Peyer's patch (tissue), 4 donors: ENCODE measurements at regions not wholly inside any gene's neighbourhood (a gene's known extent, or its start where the extent isn't known, plus 50 kb on each side); places are given as distances from the start of the nearest gene placed in this dataset.

ENCODE experiments used
- POLR2A ChIP-seq, 2 donors: fragments of 450-650 bp; IDR thresholded peaks; one replicate each; pipeline ENCODE4 v1.5.1; 2017; ENCODE audit warnings: antibody characterized with exemption in 2 of 2, mild to moderate bottlenecking in 2 of 2, moderate library complexity in 2 of 2
- TF ChIP-seq, protein P1 (sequence below), 6 experiments: fragments of 450-650 bp in 4 of 6; fragments of 200-600 bp in 2 of 6; sonication (generic) in 1 of 6; IDR thresholded peaks; one replicate each; pipeline ENCODE4 v1.5.1; 2017 to 2019; ENCODE audit warnings: antibody characterized with exemption in 6 of 6, mild to moderate bottlenecking in 3 of 6, moderate library complexity in 1 of 6

DNA sequence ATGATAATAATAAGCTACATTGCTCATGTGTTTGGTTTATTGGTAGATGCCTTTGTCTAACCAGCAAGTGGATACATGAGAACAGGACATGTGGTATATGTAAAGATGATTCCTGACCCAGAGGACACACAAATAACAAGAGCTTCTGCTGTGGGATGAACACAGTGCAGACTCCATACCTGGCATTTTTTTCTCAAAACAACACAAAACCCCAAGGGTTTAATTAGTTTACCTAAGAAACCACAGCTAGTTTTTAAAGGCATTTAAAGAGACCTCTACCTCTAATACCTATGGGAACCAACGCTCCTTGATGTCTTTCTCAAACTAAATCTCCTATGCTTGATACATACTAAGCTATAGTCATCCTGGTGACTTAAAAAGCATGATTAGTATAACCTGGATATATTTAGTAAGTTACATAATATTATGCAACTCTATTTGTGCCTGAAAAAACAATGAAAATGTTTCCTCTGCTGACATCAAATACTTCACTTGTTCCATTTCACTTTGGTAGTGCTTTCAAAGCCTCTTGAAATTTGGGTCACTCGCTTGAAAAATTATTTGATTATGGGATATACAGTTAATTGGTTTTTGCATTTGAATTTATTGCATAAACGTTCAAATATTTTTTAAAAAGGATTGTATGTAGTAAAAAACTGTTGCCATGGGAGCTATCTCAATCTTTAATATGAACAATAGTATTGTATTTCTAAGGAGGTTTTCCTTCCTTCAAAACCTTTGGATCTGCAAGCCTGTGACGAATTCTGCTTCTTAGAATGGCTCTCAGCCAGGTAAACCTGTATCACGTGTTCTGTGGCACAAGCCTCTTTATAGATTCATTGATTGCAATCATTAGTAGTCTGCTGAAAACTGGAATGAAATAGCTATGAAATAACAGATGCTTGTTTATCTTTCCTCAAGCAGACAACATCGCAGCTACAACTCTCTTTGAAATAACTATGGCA lies 233.0 kb upstream of the KCNMB2 start:
- TF ChIP-seq, protein P1, sequence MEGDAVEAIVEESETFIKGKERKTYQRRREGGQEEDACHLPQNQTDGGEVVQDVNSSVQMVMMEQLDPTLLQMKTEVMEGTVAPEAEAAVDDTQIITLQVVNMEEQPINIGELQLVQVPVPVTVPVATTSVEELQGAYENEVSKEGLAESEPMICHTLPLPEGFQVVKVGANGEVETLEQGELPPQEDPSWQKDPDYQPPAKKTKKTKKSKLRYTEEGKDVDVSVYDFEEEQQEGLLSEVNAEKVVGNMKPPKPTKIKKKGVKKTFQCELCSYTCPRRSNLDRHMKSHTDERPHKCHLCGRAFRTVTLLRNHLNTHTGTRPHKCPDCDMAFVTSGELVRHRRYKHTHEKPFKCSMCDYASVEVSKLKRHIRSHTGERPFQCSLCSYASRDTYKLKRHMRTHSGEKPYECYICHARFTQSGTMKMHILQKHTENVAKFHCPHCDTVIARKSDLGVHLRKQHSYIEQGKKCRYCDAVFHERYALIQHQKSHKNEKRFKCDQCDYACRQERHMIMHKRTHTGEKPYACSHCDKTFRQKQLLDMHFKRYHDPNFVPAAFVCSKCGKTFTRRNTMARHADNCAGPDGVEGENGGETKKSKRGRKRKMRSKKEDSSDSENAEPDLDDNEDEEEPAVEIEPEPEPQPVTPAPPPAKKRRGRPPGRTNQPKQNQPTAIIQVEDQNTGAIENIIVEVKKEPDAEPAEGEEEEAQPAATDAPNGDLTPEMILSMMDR (IDR thresholded peaks at IDR 0.05) = no peak
- no peak for TF ChIP-seq POLR2A (IDR thresholded peaks at IDR 0.05)
